Fibroblast of mammary gland (primary cell): ENCODE measurements at regions not wholly inside any gene's neighbourhood (a gene's known extent, or its start where the extent isn't known, plus 50 kb on each side); places are given as distances from the start of the nearest gene placed in this dataset.
A peak's percentile ranks its signal among the peaks of the same experiment; 100 is the strongest.

ENCODE experiments used
- DNase-seq: peaks from one replicate; pipeline ENCODE4 v3.0.0-alpha.2; 2010; ENCODE audit warnings: low read depth
- H3K4me3 ChIP-seq: 2 replicates; pipeline ENCODE4 v1.5.1; 2011; ENCODE audit warnings: low read depth, mild to moderate bottlenecking, low read length, moderate library complexity; ENCODE audit not compliant: control insufficient read depth
- CTCF ChIP-seq: conservative IDR thresholded peaks from 2 replicates; pipeline ENCODE4 v1.5.1; 2011; ENCODE audit warnings: low read depth, low read length, inconsistent platforms; ENCODE audit not compliant: control insufficient read depth, insufficient read depth

GRCh38 chr21:15164273-15164672 is 99.5 kb upstream of the NRIP1 start:
- no peak for DNase-seq
- TF ChIP-seq CTCF = no peak

GRCh38 chr21:15164678-15165303 is 100.0 kb upstream of the NRIP1 start:
- no peak overlapping the region for H3K4me3 ChIP-seq
- TF ChIP-seq CTCF = no peak
- peak; percentile 34 for DNase-seq

More at GRCh38 chr21:15164273-15164672, 99.5 kb upstream of the NRIP1 start:
- H3K4me3 ChIP-seq = no peak overlapping the region

- TF ChIP-seq CTCF = no peak
- no peak for DNase-seq
- no peak overlapping the region for H3K4me3 ChIP-seq
These were observed 105.8 kb upstream of the NRIP1 start for GRCh38 chr21:15170614-15171013.

GRCh38 chr21:15171546-15171945 is 106.7 kb upstream of the NRIP1 start:
- no peak overlapping the region for H3K4me3 ChIP-seq
- no peak for DNase-seq
- no peak for TF ChIP-seq CTCF

GRCh38 chr21:15172963-15173362 is 108.2 kb upstream of the NRIP1 start:
- no peak for DNase-seq
- TF ChIP-seq CTCF = no peak
- no peak overlapping the region for H3K4me3 ChIP-seq

- TF ChIP-seq CTCF = no peak
- H3K4me3 ChIP-seq = no peak overlapping the region
- no peak for DNase-seq
These were observed 110.1 kb upstream of the NRIP1 start for GRCh38 chr21:15174923-15175322.

- DNase-seq = no peak
- H3K4me3 ChIP-seq = no peak overlapping the region
- TF ChIP-seq CTCF = no peak
These were observed 117.9 kb upstream of the NRIP1 start for GRCh38 chr21:15182731-15183130.
